ENCODE measurements at regions not wholly inside any gene's neighbourhood (a gene's known extent, or its start where the extent isn't known, plus 50 kb on each side); places are given as distances from the start of the nearest gene placed in this dataset.

- Histone ChIP-seq H3K4me3 (no peak overlapping the region), H3K9me2 (ENCODE audit: insufficient read depth) (no peaks in the 10 kb centered on the region), H3K27me3 (replicated peaks; ENCODE audit: insufficient read depth) (no peaks in the 10 kb centered on the region), H3K27ac (no peak overlapping the region), H3K79me2 (ENCODE audit: insufficient read depth) (no peaks in the 10 kb centered on the region), H3F3A (ENCODE audit: insufficient read depth) (no peaks in the 10 kb centered on the region), H4K20me1 (ENCODE audit: insufficient read depth) (no peaks in the 10 kb centered on the region), H3K9me3 (ENCODE audit: low read depth) (no peaks in the 10 kb centered on the region), H3K4me1 (ENCODE audit: insufficient read depth) (no peaks in the 10 kb centered on the region), H3K9ac (no peak overlapping the region), H3K4me2 (ENCODE audit: unreplicated experiment) (no peak overlapping the region), H2AFZ (no peak overlapping the region), H3K36me3 (ENCODE audit: low read depth) (no peaks in the 10 kb centered on the region)
- TF ChIP-seq EZH2phosphoT487 (IDR thresholded peaks at IDR 0.05; ENCODE audit: insufficient read depth, low read depth): no peak
- WGBS, 2 experiments (ENCODE audit: low coverage in 1 of 2, low lambda C conversion rate in 2 of 2, missing lambda C conversion rate in 2 of 2): 56% methylated on average over 11 of the region's 11 CpGs
- DNase-seq: no peak
- in situ Hi-C loops (cut with MboI): no loop called here
Observed at GRCh38 chr6:163985710-163986109, 571.2 kb downstream of the QKI start.

- no peaks in the 10 kb centered on the region for H3K36me3 ChIP-seq (ENCODE audit: low read depth)
- no peaks in the 10 kb centered on the region for H3K4me1 ChIP-seq (ENCODE audit: insufficient read depth)
- H4K20me1 ChIP-seq (ENCODE audit: insufficient read depth): no peaks in the 10 kb centered on the region
- H3K27me3 ChIP-seq (replicated peaks; ENCODE audit: insufficient read depth): no peaks in the 10 kb centered on the region
- H3K9me2 ChIP-seq (ENCODE audit: insufficient read depth): no peaks in the 10 kb centered on the region
- H3K9ac ChIP-seq: no peak overlapping the region
- H3F3A ChIP-seq (ENCODE audit: insufficient read depth): no peaks in the 10 kb centered on the region
- no peak overlapping the region for H2AFZ ChIP-seq
- WGBS, 2 experiments (ENCODE audit: low coverage in 1 of 2, low lambda C conversion rate in 2 of 2, missing lambda C conversion rate in 2 of 2): 50 to 87% methylated on average over 1 of the region's 1 CpG
- no peak for TF ChIP-seq EZH2 (IDR thresholded peaks at IDR 0.05; ENCODE audit: insufficient read depth, poor library complexity, severe bottlenecking)
- TF ChIP-seq EZH2phosphoT487 (IDR thresholded peaks at IDR 0.05; ENCODE audit: insufficient read depth, low read depth): no peak
- H3K79me2 ChIP-seq (ENCODE audit: insufficient read depth): no peaks in the 10 kb centered on the region
- no peak overlapping the region for H3K27ac ChIP-seq
- DNase-seq: no peak
- no peak overlapping the region for H3K4me3 ChIP-seq
- in situ Hi-C loops (cut with MboI): no loop called here
- H3K9me3 ChIP-seq (ENCODE audit: low read depth): no peaks in the 10 kb centered on the region
- H3K4me2 ChIP-seq (ENCODE audit: unreplicated experiment): no peak overlapping the region
Observed at GRCh38 chr6:163985040-163985439, 570.5 kb downstream of the QKI start.

DNA sequence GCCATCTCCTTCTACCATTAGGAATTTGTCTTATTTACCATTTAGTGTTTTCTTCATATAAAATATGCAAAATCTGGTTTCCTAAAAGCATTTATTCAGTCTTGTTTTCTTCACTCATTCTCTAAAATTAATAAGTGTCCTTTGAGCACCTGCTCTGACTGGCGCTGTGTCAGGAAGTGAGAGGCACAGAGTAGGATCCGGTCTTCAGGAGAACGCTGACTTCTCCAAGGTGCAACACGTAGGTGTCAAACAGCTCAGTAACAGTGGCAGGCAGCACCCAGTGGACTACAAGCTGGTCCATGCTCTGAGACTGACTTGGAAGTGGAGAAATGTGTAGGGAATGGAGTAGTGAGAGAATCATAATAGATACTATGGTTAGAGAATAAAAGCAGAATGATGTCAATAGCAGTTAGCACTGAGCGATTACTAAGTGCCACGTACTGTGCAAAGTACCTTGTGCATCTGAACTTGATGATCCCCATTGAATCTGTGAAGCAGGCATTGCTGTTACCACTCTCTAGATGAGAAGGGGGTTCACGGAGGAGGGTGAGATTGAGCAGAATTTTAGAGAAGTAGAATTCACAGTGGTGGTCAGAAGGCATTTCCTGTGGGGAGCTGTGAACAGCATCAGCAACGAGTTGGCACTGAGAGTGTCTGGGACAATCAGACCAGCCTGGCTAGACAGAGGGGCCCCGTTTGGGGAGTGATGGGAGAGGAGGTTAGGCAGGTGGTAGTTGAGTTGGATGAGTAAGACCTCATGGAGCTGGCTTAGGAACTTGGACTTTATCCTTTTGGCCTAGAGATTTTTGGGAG, 569.8 kb downstream of the QKI start:
- 46 to 49% methylated on average over 9 of the region's 9 CpGs for WGBS, 2 experiments (ENCODE audit: low coverage in 1 of 2, low lambda C conversion rate in 2 of 2, missing lambda C conversion rate in 2 of 2)

GRCh38 chr6:163983679-163984078, 569.2 kb downstream of the QKI start:
- DNase-seq: no peak
- Histone ChIP-seq H3K4me3 (no peak overlapping the region), H3K27me3 (replicated peaks; ENCODE audit: insufficient read depth) (no peaks in the 10 kb centered on the region), H3K4me1 (ENCODE audit: insufficient read depth) (no peaks in the 10 kb centered on the region), H4K20me1 (ENCODE audit: insufficient read depth) (no peaks in the 10 kb centered on the region), H3K9ac (no peak overlapping the region), H3K9me3 (ENCODE audit: low read depth) (peaks cover 4% of the 10 kb centered on the region), H3K9me2 (ENCODE audit: insufficient read depth) (no peaks in the 10 kb centered on the region), H3K4me2 (ENCODE audit: unreplicated experiment) (no peak overlapping the region), H2AFZ (no peak overlapping the region), H3K27ac (no peak overlapping the region), H3F3A (ENCODE audit: insufficient read depth) (no peaks in the 10 kb centered on the region), H3K79me2 (ENCODE audit: insufficient read depth) (no peaks in the 10 kb centered on the region), H3K36me3 (ENCODE audit: low read depth) (no peaks in the 10 kb centered on the region)
- TF ChIP-seq EZH2phosphoT487 (IDR thresholded peaks at IDR 0.05; ENCODE audit: insufficient read depth, low read depth) (no peak), EZH2 (IDR thresholded peaks at IDR 0.05; ENCODE audit: insufficient read depth, poor library complexity, severe bottlenecking) (no peak)
- in situ Hi-C loops (cut with MboI): no loop called here
- WGBS, 2 experiments (ENCODE audit: low coverage in 1 of 2, low lambda C conversion rate in 2 of 2, missing lambda C conversion rate in 2 of 2): 14 to 28% methylated on average over 10 of the region's 10 CpGs

More for the DNA sequence above, 569.8 kb downstream of the QKI start:
- Histone ChIP-seq H3K9me2 (ENCODE audit: insufficient read depth) (no peaks in the 10 kb centered on the region), H3F3A (ENCODE audit: insufficient read depth) (no peaks in the 10 kb centered on the region), H3K9me3 (ENCODE audit: low read depth) (peaks cover 2% of the 10 kb centered on the region), H3K9ac (no peak overlapping the region), H3K27ac (no peak overlapping the region), H3K27me3 (replicated peaks; ENCODE audit: insufficient read depth) (no peaks in the 10 kb centered on the region), H4K20me1 (ENCODE audit: insufficient read depth) (no peaks in the 10 kb centered on the region), H3K4me3 (no peak overlapping the region), H3K4me2 (ENCODE audit: unreplicated experiment) (no peak overlapping the region), H3K36me3 (ENCODE audit: low read depth) (no peaks in the 10 kb centered on the region), H3K79me2 (ENCODE audit: insufficient read depth) (no peaks in the 10 kb centered on the region), H2AFZ (no peak overlapping the region), H3K4me1 (ENCODE audit: insufficient read depth) (no peaks in the 10 kb centered on the region)
- in situ Hi-C loops (cut with MboI): no loop called here
- no peak for DNase-seq
- TF ChIP-seq EZH2phosphoT487 (IDR thresholded peaks at IDR 0.05; ENCODE audit: insufficient read depth, low read depth) (no peak), EZH2 (IDR thresholded peaks at IDR 0.05; ENCODE audit: insufficient read depth, poor library complexity, severe bottlenecking) (no peak)
